ENCODE measurements at regions not wholly inside any gene's neighbourhood (a gene's known extent, or its start where the extent isn't known, plus 50 kb on each side); places are given as distances from the start of the nearest gene placed in this dataset.
"Not testable (repeated sequence)": the region's sequence is repeated elsewhere in the genome, so short reads cannot be mapped to it uniquely, and the experiment has no call there.

DNA sequence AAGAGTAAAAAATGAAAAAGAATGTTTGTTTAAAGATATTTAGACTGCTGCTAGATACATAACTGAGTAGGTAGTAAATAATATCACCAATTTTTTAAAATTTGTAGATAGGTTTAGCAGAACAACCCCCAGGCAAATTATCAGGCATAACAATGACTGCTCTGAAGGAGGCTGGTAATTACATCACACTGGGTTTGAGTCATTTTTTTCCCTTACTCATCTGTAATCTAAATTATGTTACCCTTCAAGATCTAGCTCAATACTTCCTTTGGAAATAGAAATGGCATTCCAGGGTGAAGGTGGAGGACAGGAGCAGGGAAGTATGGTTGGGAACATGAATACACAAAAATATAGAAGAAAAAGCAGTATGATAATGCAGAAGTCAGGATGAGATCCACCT lies 431.6 kb upstream of the MAOA start:
- DNase-seq (ENCODE audit: low read depth in 2 of 2): no peak

GRCh38 chrX:43225626-43226328 lies 430.3 kb upstream of the MAOA start:
- no peak for DNase-seq (ENCODE audit: low read depth in 2 of 2)

DNA sequence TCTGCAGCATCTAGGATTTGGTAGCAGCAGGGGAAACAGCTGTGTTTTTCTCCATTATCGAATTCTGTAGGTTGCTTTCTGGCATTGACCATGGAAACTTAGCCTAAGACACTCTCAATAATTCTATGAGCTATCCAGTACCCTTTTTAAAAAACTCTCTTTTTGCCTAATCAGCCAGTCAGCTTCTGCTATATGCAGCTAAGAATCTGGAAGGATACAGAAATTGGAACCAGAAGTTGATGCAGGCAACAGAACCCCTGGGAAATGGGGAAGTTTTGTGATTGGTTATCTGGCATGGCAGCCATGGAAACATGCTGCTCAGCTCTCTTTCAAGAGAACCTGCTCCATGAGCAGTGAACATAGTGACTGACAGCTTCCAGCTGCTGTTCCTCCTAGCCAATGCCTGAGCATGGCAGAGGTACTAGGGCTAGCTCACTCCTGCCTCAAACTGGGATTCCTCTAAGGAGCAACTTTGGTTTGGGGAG lies 417.6 kb upstream of the MAOA start:
- no peak for DNase-seq (ENCODE audit: low read depth in 2 of 2)

DNA sequence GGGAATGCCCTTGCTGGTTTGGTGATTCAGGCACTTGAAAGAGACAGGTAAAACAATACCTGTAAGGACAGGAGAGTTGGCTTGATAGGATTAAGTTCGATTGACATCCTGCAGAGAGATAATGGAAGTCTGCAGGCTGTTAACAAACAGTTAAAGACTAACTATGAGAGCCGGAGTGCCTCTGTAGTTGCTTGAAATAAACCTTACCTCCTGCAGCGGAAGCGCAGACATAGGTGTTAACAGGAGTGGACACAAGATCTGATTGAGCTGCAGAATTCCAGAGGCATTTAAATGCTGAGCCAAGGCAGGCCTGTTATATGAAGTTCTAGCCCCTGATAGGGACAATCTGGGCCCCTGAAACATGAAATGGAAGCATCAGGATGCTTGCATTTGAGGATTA lies 416.7 kb upstream of the MAOA start:
- no peak for DNase-seq (ENCODE audit: low read depth in 2 of 2)

DNA sequence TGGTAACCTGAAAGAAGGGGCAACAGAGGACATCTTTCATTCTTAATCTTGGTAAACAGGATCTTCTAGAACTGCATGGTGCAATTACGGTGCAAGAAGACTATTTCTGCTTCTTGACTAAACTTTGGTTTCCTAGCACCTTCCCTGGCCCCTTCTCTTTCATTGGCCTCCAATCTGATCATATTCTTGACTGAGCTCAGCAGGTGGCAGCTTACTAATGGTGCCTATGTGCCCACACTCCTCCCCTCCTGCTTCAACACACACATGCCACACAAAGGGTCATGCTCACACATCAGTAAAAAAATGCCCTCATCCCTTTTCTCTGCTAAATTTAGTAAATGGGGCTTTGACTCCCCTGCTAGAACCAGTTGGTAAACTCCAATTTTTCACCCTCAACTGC lies 400.5 kb upstream of the MAOA start:
- DNase-seq (ENCODE audit: low read depth in 2 of 2): no peak

- no peak for DNase-seq (ENCODE audit: low read depth in 2 of 2)
These were observed 389.6 kb upstream of the MAOA start for GRCh38 chrX:43266487-43266886.

DNA sequence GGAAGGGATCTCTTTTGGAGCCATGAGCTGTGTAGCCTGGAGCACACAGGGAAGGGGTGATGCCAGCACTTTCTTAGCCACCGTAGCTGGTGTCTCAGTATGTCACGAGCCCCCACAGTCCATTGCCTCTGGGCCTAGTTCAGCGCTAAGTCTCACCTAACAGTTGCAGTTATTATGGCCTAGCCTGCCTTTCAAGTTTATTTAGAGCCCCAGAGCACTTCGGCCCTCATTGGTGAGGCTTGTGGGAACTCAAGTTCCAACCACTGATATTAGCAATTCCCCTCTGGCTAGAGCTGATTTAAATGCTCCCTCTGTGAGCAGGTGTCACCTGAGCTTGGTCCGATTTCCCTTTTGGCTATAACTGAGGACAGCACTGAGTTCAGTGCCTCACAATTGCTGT lies 388.4 kb upstream of the MAOA start:
- no peak for DNase-seq (ENCODE audit: low read depth in 2 of 2)

GRCh38 chrX:43269201-43269600 lies 386.9 kb upstream of the MAOA start:
- DNase-seq (ENCODE audit: low read depth in 2 of 2): no peak

- DNase-seq (ENCODE audit: low read depth in 2 of 2): no peak
These were observed 378.2 kb upstream of the MAOA start for GRCh38 chrX:43277879-43278278.

- DNase-seq (ENCODE audit: low read depth in 2 of 2): no peak
These were observed 377.7 kb upstream of the MAOA start for GRCh38 chrX:43278440-43278839.

GRCh38 chrX:43279341-43279808 lies 376.7 kb upstream of the MAOA start:
- no peak for DNase-seq (ENCODE audit: low read depth in 2 of 2)

- no peak for DNase-seq (ENCODE audit: low read depth in 2 of 2)
These were observed 372.9 kb upstream of the MAOA start for GRCh38 chrX:43283187-43283586.

- not testable (repeated sequence) for DNase-seq (ENCODE audit: low read depth in 2 of 2)
These were observed 344.5 kb upstream of the MAOA start for GRCh38 chrX:43311625-43312024.

- no peak for DNase-seq (ENCODE audit: low read depth in 2 of 2)
These were observed 343.1 kb upstream of the MAOA start for GRCh38 chrX:43313035-43313434.

DNA sequence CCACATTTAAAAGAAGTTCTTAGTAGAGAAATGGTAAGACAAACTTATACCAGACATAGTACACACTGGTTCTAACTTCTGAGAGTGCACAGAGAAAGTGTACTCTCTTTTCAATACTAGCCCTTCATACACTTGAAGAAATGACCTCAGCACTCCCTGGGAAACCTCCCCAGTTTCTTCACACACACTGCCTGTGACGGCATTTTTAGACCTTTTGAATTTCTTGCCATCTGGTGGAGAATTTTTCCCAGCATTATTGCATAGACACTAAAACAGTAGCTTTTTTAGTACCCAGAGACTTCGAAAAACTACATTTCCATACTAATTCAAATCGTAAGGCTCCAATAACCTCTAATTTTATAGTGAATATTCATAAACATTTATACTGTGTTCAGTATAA lies 341.6 kb upstream of the MAOA start:
- DNase-seq (ENCODE audit: low read depth in 2 of 2): no peak

- no peak for DNase-seq (ENCODE audit: low read depth in 2 of 2)
These were observed 340.5 kb upstream of the MAOA start for GRCh38 chrX:43315622-43316021.

DNA sequence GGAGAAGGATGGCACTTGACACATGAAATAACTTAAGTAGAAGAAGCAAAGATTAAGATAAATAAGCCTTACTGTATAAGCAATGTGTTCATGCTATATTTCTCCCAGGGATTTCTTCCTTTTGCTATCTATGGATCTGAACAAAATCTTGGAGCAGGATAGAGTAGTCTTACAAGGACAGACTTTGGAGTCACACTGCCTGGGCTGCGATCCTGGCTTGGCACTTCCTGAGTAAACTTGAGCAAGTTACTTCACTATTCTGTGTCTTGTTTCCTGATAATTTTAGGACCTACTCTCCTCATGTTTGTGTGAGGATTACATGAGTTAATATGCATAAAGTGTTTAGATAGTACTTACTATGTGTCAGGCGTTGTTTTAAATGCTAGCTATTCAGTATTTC lies 340.0 kb upstream of the MAOA start:
- no peak for DNase-seq (ENCODE audit: low read depth in 2 of 2)

DNA sequence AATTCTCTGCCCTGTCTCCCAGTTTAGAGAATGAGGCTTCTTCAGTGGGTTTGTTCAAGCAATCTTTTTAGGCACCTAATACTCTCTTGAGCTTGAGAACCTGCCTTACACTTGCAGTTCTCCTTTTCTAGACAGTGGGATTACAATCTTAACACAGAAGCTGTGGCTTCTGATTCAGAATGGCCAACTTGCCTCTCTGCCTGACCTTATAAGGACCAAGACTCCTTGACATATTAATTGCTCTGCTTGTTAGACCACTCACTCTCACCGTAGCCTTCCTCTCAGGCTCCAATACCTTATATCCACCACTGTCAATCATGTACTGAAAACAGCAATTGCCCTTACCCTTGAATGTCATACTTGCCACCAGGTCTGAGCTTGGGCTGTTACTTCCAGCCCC lies 338.7 kb upstream of the MAOA start:
- no peak for DNase-seq (ENCODE audit: low read depth in 2 of 2)

- no peak for DNase-seq (ENCODE audit: low read depth in 2 of 2)
These were observed 327.6 kb upstream of the MAOA start for GRCh38 chrX:43328358-43328946.

GRCh38 chrX:43333543-43333942 lies 322.6 kb upstream of the MAOA start:
- no peak for DNase-seq (ENCODE audit: low read depth in 2 of 2)

GRCh38 chrX:43345166-43345565 lies 310.9 kb upstream of the MAOA start:
- no peak for DNase-seq (ENCODE audit: low read depth in 2 of 2)

DNA sequence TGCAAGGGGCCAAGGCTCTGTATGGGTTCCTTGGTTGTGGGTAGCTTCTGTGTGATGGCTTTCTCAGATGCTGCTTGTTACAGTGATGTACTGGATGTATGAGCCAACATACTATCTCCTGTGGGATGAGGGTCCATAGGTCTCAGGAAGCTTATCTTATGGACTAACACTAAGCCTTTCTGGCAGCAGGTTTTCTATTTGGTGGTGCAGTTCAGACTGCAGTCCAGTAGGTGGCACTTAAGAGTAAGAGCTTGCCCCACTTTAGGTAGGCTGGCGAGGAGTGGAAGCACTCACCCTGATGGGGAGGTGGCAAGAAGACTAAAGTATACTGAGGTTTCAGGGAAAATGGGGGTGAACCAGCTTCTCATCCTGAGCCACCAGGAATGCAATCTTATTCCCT lies 306.7 kb upstream of the MAOA start:
- DNase-seq (ENCODE audit: low read depth in 2 of 2): peak; percentile 1 to 27

GRCh38 chrX:43350935-43351334 lies 305.2 kb upstream of the MAOA start:
- DNase-seq (ENCODE audit: low read depth in 2 of 2): no peak

DNA sequence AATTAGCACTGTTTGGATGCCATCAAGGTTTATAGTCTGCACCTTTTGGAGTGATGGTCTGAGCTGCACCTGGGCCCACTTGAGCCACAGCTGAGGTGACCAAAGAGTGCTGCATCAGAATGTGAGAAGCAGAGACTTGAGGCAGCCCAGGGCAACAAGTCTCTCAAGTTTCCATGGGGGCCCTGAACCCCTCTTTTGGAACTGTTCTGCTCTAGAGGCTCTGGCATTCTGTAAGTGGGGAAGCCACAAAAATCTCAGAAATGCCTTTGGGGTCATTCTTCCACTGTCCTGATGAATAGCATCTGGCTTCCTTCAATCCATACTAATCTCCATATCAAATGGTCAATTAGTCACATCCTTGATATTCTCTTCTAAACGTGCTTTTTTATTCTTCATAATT lies 298.4 kb upstream of the MAOA start:
- DNase-seq (ENCODE audit: low read depth in 2 of 2): no peak
